ENCODE measurements at regions not wholly inside any gene's neighbourhood (a gene's known extent, or its start where the extent isn't known, plus 50 kb on each side); places are given as distances from the start of the nearest gene placed in this dataset.
"Not testable (repeated sequence)": the region's sequence is repeated elsewhere in the genome, so short reads cannot be mapped to it uniquely, and the experiment has no call there.

DNA sequence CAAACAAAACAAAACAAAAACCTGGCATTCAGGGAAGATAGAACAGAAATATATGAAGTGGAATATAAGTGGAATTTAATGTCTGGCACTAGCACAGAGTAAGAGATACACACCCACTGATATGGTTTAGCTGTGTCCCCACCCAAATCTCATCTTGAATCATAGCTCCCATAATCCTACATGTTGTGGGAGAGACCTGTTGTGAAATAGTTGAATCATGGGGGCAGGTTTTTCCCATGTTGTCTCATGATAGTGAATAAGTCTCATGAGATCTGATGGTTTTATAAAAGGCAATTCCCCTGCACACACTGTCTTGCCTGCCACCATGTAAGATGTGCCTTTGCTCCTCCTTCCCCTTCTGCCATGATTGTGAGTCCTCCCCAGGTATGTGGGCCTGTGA lies 200.1 kb upstream of the RGS17 start:
- H3K9me3 ChIP-seq (ENCODE audit: control insufficient read depth, low read length); H3K36me3 ChIP-seq (ENCODE audit: control insufficient read depth, insufficient read depth, low read length, severe bottlenecking); H3K4me3 ChIP-seq (ENCODE audit: low read length); H3K9ac ChIP-seq (ENCODE audit: low read length); H3K27me3 ChIP-seq (replicated peaks; ENCODE audit: control insufficient read depth, insufficient read depth, low read length); DNase-seq (ENCODE audit: low read depth); H3K4me1 ChIP-seq (ENCODE audit: control insufficient read depth, insufficient read depth, low read length): not testable (repeated sequence)

DNA sequence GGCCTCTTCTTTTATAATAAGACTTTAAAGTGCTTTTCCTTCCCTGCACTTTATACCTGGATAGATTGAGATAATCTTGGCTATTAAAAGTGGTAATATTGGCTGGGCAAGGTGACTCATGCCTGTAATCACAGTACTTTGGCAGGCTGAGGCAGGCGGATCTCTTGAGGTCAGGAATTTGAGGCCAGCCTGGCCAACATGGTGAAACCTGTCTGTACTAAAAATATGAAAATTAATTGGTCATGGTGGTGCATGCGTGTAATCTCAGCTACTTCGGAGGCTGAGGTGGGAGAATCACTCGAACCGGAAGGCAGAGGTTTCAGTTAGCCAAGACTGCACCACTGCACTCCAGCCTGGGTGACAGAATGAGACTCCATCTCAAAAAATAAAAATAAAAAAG lies 197.1 kb upstream of the RGS17 start:
- H3K4me3 ChIP-seq (ENCODE audit: low read length): no peak overlapping the region
- DNase-seq (ENCODE audit: low read depth): no peak
- H3K36me3 ChIP-seq (ENCODE audit: control insufficient read depth, insufficient read depth, low read length, severe bottlenecking): no peaks in the 10 kb centered on the region
- H3K9ac ChIP-seq (ENCODE audit: low read length): no peak overlapping the region
- no peaks in the 10 kb centered on the region for H3K27me3 ChIP-seq (replicated peaks; ENCODE audit: control insufficient read depth, insufficient read depth, low read length)
- H3K4me1 ChIP-seq (ENCODE audit: control insufficient read depth, insufficient read depth, low read length): no peaks in the 10 kb centered on the region
- H3K9me3 ChIP-seq (ENCODE audit: control insufficient read depth, low read length): peaks cover 4% of the 10 kb centered on the region

DNA sequence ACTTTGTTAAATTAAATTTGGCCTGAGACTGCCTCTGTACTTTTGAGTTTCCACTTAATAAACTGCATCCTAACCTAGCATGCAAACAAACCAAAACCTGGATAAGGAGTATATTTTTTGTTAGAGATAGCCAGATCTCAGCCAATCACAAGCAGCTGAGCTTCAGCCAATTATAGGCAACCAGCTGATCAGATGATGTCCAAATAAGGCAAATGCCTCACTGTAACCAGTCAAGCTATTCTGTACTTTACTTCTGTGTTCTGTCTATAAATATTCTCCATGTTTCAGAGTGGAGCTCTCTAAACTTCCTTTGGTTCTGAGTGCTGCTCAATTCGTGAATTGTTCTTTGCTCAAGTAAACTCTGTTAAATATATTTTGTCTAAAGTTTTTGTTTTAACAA lies 194.6 kb upstream of the RGS17 start:
- Histone ChIP-seq H3K9ac (ENCODE audit: low read length) (no peak overlapping the region), H3K27me3 (replicated peaks; ENCODE audit: control insufficient read depth, insufficient read depth, low read length) (no peaks in the 10 kb centered on the region), H3K36me3 (ENCODE audit: control insufficient read depth, insufficient read depth, low read length, severe bottlenecking) (no peaks in the 10 kb centered on the region), H3K4me1 (ENCODE audit: control insufficient read depth, insufficient read depth, low read length) (no peaks in the 10 kb centered on the region), H3K9me3 (ENCODE audit: control insufficient read depth, low read length) (no peaks in the 10 kb centered on the region), H3K4me3 (ENCODE audit: low read length) (no peak overlapping the region)
- DNase-seq (ENCODE audit: low read depth): no peak

DNA sequence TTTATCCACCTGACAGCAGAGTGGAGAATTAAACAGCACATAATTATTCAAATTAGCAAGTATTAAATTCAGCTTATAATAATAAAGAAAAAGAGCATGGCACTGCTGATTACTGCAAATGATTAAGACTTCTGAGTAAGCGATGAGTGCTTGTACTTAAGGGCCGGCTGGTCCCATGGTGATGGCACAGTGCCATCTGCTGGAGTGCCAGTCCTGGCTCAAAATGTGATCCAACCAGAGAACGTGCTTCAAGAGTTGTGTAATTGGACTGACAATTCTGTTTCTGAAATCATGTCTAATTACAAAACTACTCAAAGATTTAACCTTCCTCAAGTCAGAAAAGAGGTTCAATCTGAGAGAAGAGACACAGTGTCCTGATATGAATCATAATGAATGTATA lies 181.6 kb upstream of the RGS17 start:
- H3K4me1 ChIP-seq (ENCODE audit: control insufficient read depth, insufficient read depth, low read length): peaks cover 6% of the 10 kb centered on the region
- H3K36me3 ChIP-seq (ENCODE audit: control insufficient read depth, insufficient read depth, low read length, severe bottlenecking): no peaks in the 10 kb centered on the region
- H3K4me3 ChIP-seq (ENCODE audit: low read length): no peak overlapping the region
- H3K9ac ChIP-seq (ENCODE audit: low read length): no peak overlapping the region
- H3K27me3 ChIP-seq (replicated peaks; ENCODE audit: control insufficient read depth, insufficient read depth, low read length): peaks cover 15% of the 10 kb centered on the region
- peak; percentile 58 for DNase-seq (ENCODE audit: low read depth)
- no peaks in the 10 kb centered on the region for H3K9me3 ChIP-seq (ENCODE audit: control insufficient read depth, low read length)

DNA sequence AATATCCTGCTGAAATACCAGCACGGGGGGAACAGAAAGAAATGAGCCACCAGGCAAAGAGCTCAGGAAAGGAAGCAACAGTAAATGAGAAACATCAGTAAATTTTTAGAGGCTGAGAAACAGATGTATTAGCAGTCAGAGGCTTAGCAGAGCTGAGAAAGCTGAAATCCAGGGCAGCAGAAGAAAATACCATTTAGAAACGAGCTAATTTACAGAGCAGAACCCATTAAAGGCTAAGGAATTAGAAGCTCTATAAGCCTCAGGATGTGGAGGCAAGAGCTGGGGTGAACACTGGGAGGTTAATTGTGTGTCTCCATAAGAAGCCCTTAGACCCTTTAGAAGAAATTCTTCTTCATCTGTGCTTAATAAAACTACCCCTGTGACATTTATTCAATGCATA lies 178.6 kb upstream of the RGS17 start:
- peaks cover 6% of the 10 kb centered on the region for H3K4me1 ChIP-seq (ENCODE audit: control insufficient read depth, insufficient read depth, low read length)

DNA sequence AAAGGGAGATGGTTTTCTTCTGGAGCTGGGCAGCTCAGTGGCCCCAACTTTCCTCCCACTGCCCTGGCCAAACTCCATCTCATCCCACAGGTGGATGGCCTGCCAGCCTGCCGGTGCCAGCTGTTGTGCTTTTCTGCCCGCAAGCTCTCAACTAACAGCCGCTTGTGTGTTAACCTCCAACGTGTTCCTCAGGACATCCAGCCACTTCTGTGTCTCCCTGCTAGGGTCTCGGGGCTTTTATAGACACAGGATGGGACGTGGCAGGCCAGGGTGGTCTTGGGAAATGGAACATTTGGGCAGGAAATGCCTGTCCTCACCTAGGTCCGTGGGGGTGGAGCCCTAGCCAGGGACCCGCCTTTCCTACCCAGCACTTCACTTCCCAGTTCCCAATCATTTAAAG lies 171.1 kb upstream of the RGS17 start:
- H3K4me3 ChIP-seq (ENCODE audit: low read length): no peak overlapping the region
- H3K36me3 ChIP-seq (ENCODE audit: control insufficient read depth, insufficient read depth, low read length, severe bottlenecking): no peaks in the 10 kb centered on the region
- no peaks in the 10 kb centered on the region for H3K9me3 ChIP-seq (ENCODE audit: control insufficient read depth, low read length)
- no peaks in the 10 kb centered on the region for H3K27me3 ChIP-seq (replicated peaks; ENCODE audit: control insufficient read depth, insufficient read depth, low read length)
- no peak for DNase-seq (ENCODE audit: low read depth)
- no peak overlapping the region for H3K9ac ChIP-seq (ENCODE audit: low read length)
- no peaks in the 10 kb centered on the region for H3K4me1 ChIP-seq (ENCODE audit: control insufficient read depth, insufficient read depth, low read length)

More for the DNA sequence above, 178.6 kb upstream of the RGS17 start:
- Histone ChIP-seq H3K9me3 (ENCODE audit: control insufficient read depth, low read length) (no peaks in the 10 kb centered on the region), H3K36me3 (ENCODE audit: control insufficient read depth, insufficient read depth, low read length, severe bottlenecking) (no peaks in the 10 kb centered on the region), H3K27me3 (replicated peaks; ENCODE audit: control insufficient read depth, insufficient read depth, low read length) (peaks cover 15% of the 10 kb centered on the region), H3K9ac (ENCODE audit: low read length) (no peak overlapping the region), H3K4me3 (ENCODE audit: low read length) (no peak overlapping the region)
- DNase-seq (ENCODE audit: low read depth): no peak

DNA sequence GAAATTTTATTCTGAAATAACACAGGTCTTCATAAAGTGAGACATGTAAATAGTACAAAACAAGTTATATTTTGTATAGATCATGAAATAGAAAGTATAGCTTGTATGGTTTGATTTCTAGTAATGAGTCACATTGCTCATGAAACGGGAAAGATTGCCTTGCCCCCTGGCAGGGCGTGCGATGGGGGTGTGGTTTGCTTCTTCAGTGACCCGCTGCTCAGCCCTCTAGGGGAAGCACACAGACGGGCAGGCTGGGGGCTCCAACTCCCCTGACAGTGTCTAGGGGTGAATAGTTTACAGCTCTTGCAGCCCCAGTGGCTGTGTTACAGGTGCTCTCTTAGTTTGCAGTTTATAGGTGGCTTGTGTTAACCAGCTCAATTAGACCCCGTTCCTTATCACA lies 170.5 kb upstream of the RGS17 start:
- Histone ChIP-seq H3K9me3 (ENCODE audit: control insufficient read depth, low read length) (no peaks in the 10 kb centered on the region), H3K4me1 (ENCODE audit: control insufficient read depth, insufficient read depth, low read length) (no peaks in the 10 kb centered on the region), H3K27me3 (replicated peaks; ENCODE audit: control insufficient read depth, insufficient read depth, low read length) (no peaks in the 10 kb centered on the region), H3K9ac (ENCODE audit: low read length) (no peak overlapping the region), H3K4me3 (ENCODE audit: low read length) (no peak overlapping the region), H3K36me3 (ENCODE audit: control insufficient read depth, insufficient read depth, low read length, severe bottlenecking) (no peaks in the 10 kb centered on the region)
- DNase-seq (ENCODE audit: low read depth): no peak

DNA sequence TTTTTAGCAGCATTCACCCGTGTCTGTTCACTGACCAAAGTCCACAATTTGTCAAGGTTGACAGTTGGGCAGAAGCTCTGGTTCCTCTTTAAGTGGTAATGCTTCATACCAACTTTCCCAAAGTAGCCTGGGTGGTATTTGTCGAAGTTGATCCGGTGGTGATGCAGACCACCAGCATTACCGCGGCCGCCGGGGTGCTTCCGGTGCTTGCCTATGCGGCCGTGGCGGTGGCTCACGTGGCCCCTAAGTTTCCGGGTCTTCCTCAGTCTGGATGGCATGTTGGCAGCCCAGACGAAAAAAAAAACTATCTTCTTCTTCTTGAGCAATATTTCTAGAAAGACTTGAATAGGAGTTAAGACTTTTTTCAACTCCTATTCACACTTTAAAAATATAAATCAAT lies 151.4 kb upstream of the RGS17 start:
- not testable (repeated sequence) for H3K9me3 ChIP-seq (ENCODE audit: control insufficient read depth, low read length); H3K4me1 ChIP-seq (ENCODE audit: control insufficient read depth, insufficient read depth, low read length); H3K9ac ChIP-seq (ENCODE audit: low read length); H3K4me3 ChIP-seq (ENCODE audit: low read length); DNase-seq (ENCODE audit: low read depth); H3K36me3 ChIP-seq (ENCODE audit: control insufficient read depth, insufficient read depth, low read length, severe bottlenecking); H3K27me3 ChIP-seq (replicated peaks; ENCODE audit: control insufficient read depth, insufficient read depth, low read length)

DNA sequence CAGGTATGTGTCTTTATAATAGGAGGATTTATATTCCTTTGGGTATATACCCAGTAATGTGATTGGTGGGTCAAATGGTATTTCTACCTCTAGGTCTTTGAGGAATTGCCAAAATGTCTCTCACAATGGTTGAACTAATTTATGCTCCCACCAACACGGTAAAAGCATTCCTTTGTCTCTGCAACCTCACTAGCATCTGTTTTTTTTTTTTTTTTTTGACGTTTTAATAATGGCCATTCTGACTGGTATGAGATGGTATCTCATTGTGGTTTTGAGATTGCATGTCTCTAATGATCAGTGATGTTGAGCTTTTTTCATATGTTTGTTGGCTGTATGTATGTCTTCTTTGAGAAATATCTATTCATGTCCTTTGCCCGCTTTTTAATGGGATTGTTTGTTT lies 144.9 kb upstream of the RGS17 start:
- H3K4me1 ChIP-seq (ENCODE audit: control insufficient read depth, insufficient read depth, low read length): no peaks in the 10 kb centered on the region
- DNase-seq (ENCODE audit: low read depth): no peak
- H3K9me3 ChIP-seq (ENCODE audit: control insufficient read depth, low read length): no peaks in the 10 kb centered on the region
- H3K27me3 ChIP-seq (replicated peaks; ENCODE audit: control insufficient read depth, insufficient read depth, low read length): no peaks in the 10 kb centered on the region
- no peak overlapping the region for H3K9ac ChIP-seq (ENCODE audit: low read length)
- no peaks in the 10 kb centered on the region for H3K36me3 ChIP-seq (ENCODE audit: control insufficient read depth, insufficient read depth, low read length, severe bottlenecking)
- H3K4me3 ChIP-seq (ENCODE audit: low read length): no peak overlapping the region

DNA sequence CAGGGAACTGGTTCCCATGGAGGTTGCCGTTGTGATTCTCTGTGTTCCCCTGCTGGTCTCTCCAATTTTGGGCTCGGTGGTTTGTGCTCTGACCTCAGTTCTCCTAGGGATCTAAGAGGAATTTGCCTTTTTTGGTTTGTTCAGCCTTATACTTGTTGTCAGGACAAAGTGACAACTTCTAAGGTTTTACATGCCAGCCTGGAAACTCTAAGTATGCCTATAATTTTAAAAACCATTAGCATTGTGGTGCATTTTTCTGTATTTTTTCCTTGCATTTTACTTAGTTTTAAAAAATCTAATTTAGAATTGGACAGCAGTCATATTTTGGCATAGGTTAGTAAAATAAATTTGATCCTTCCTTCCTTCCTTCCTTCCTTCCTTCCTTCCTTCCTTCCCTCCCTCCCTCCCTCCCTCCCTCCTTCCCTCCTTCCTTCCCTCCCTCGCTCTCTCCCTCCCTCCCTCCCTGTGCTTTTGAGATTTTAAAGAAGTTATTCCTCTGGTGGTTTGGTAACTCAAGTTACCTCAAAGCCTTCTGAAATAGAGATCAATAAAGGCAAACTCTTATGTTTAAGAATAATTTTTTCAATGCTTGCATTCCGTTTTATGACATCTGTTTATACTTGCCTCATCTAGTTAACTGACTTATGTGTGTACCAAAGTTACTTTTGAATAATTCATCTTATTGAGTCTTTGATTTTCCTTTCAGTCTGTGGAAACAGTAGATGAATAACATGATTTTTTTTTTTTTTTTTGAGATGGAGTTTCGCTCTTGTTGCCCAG lies 141.3 kb upstream of the RGS17 start:
- H3K27me3 ChIP-seq (replicated peaks; ENCODE audit: control insufficient read depth, insufficient read depth, low read length): no peaks in the 10 kb centered on the region
- DNase-seq (ENCODE audit: low read depth): no peak
- H3K4me3 ChIP-seq (ENCODE audit: low read length): no peak overlapping the region
- H3K9ac ChIP-seq (ENCODE audit: low read length): no peak overlapping the region
- H3K4me1 ChIP-seq (ENCODE audit: control insufficient read depth, insufficient read depth, low read length): no peaks in the 10 kb centered on the region
- no peaks in the 10 kb centered on the region for H3K36me3 ChIP-seq (ENCODE audit: control insufficient read depth, insufficient read depth, low read length, severe bottlenecking)
- no peaks in the 10 kb centered on the region for H3K9me3 ChIP-seq (ENCODE audit: control insufficient read depth, low read length)

DNA sequence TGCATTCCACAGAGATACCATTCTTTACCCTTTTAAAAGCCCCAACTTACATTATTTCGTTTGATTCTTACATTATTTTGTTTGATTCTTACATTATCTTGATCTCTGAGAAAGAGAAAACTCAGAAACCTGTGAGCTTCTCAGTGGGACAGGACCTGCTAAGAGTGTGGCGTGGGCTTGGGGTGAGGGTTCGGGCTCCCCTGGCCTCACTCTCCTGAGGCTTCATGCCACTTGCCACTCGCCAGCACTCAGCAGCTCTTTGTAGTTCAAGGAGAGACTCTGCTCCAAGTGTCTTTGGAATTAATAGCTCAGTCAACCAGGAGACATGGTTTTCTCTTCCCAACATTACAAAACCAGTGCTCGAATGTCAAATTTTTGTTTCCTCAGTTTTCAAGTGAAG lies 132.4 kb upstream of the RGS17 start:
- H3K36me3 ChIP-seq (ENCODE audit: control insufficient read depth, insufficient read depth, low read length, severe bottlenecking): no peaks in the 10 kb centered on the region
- DNase-seq (ENCODE audit: low read depth): no peak
- no peaks in the 10 kb centered on the region for H3K4me1 ChIP-seq (ENCODE audit: control insufficient read depth, insufficient read depth, low read length)

DNA sequence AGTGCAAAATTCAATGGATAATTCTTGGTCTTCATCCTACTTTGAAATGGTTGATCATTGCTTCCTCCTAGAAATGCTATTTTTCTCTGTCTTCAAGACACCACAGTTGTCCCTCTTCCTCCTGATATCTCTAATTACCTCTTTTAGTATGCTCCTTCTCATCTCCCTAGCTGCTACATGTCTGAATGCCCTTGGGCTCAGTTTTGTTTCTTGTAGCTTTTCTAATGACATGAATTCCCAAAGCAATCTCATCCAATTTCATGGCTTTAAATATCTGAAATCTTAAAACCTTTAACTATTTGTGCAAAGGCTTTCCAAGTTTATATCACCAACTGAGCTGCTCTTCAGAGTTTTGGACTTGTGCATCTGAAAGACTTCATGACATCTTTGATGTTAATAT lies 120.2 kb upstream of the RGS17 start:
- no peak overlapping the region for H3K4me3 ChIP-seq (ENCODE audit: low read length)
- no peaks in the 10 kb centered on the region for H3K4me1 ChIP-seq (ENCODE audit: control insufficient read depth, insufficient read depth, low read length)
- no peak for DNase-seq (ENCODE audit: low read depth)
- H3K9me3 ChIP-seq (ENCODE audit: control insufficient read depth, low read length): no peaks in the 10 kb centered on the region
- no peaks in the 10 kb centered on the region for H3K27me3 ChIP-seq (replicated peaks; ENCODE audit: control insufficient read depth, insufficient read depth, low read length)
- no peaks in the 10 kb centered on the region for H3K36me3 ChIP-seq (ENCODE audit: control insufficient read depth, insufficient read depth, low read length, severe bottlenecking)
- H3K9ac ChIP-seq (ENCODE audit: low read length): no peak overlapping the region

More for the DNA sequence above, 132.4 kb upstream of the RGS17 start:
- Histone ChIP-seq H3K9ac (ENCODE audit: low read length) (no peak overlapping the region), H3K9me3 (ENCODE audit: control insufficient read depth, low read length) (peaks cover 5% of the 10 kb centered on the region), H3K27me3 (replicated peaks; ENCODE audit: control insufficient read depth, insufficient read depth, low read length) (peaks cover 3% of the 10 kb centered on the region), H3K4me3 (ENCODE audit: low read length) (no peak overlapping the region)

Measured in adipocyte (in vitro differentiated cells).